Endothelial cell of umbilical vein (primary cell): ENCODE measurements at regions not wholly inside any gene's neighbourhood (a gene's known extent, or its start where the extent isn't known, plus 50 kb on each side); places are given as distances from the start of the nearest gene placed in this dataset.

ENCODE experiments used
- BruUV-seq: library from RNA; stranded (reverse); fragments of 400-500 nt; replicated peaks from 2 replicates; lab custom pipeline; 2021; lab: Mats Ljungman, UMichigan
- CTCF ChIA-PET: fragments of 300-600, 350-600 bp; sonication (Branson Sonifier 250); formaldehyde crosslinking; loops from one replicate; lab custom pipeline; 2021; ENCODE audit warnings: antibody characterized with exemption, inconsistent platforms; lab: Charles Lee
- POLR2A ChIA-PET: fragments of 300-600, 350-600 bp; sonication (Branson Sonifier 250); formaldehyde crosslinking; loops from one replicate; lab custom pipeline; 2021; ENCODE audit warnings: antibody characterized with exemption, inconsistent platforms; lab: Charles Lee
- DNase-seq: peaks from one replicate; pipeline ENCODE4 v3.0.0-alpha.2; 2011; ENCODE audit warnings: low read depth, low spot score
- FAIRE-seq: peaks from 2 replicates; lab custom pipeline; 2011; peaks lifted over from hg19 to GRCh38; lab: Jason Lieb, UNC
- H2AFZ ChIP-seq: 2 replicates; pipeline ENCODE4 v1.6.0; 2012; ENCODE audit warnings: low read depth, low read length, control low read depth, inconsistent platforms
- H3K27ac ChIP-seq: 2 replicates; pipeline ENCODE4 v1.5.1; 2011; ENCODE audit warnings: low read depth, mild to moderate bottlenecking, control low read depth, low read length, moderate library complexity; ENCODE audit not compliant: insufficient read depth
- H3K27me3 ChIP-seq, 2 experiments: 2 replicates each; pipeline versions ENCODE4 v1.6.0 to v1.6.1; 2011; ENCODE audit warnings: low read length in 2 of 2, mixed read lengths in 1 of 2; ENCODE audit not compliant: control insufficient read depth in 2 of 2, insufficient read depth in 2 of 2
- H3K36me3 ChIP-seq, 2 experiments: 2 replicates in 1 of 2; 3 replicates in 1 of 2; pipeline ENCODE4 v1.5.1; 2011; ENCODE audit warnings: low read length in 2 of 2, mild to moderate bottlenecking in 1 of 2, moderate library complexity in 1 of 2; ENCODE audit not compliant: control insufficient read depth in 2 of 2, insufficient read depth in 2 of 2; ENCODE audit errors: extremely low read depth in 1 of 2
- H3K4me1 ChIP-seq: 3 replicates; pipeline ENCODE4 v1.5.1; 2011; ENCODE audit warnings: mild to moderate bottlenecking, low read length; ENCODE audit not compliant: control insufficient read depth, insufficient read depth; ENCODE audit errors: extremely low read depth
- H3K4me2 ChIP-seq: 2 replicates; pipeline ENCODE4 v1.6.1; 2011; ENCODE audit warnings: low read length, control low read depth, mixed read lengths; ENCODE audit not compliant: insufficient read depth
- H3K4me3 ChIP-seq, 3 experiments: fragments of 200-600 bp in 1 of 3; sonication (generic), shearing (Covaris generic) in 1 of 3; replicated peaks in 1 of 3; 2 replicates each; pipeline ENCODE4 v1.5.1; 2011 to 2016; ENCODE audit warnings: control low read depth in 3 of 3, low read length in 3 of 3, mild to moderate bottlenecking in 2 of 3, inconsistent platforms in 1 of 3, low read depth in 1 of 3, moderate library complexity in 1 of 3; ENCODE audit not compliant: insufficient read depth in 1 of 3
- H3K79me2 ChIP-seq: 2 replicates; pipeline ENCODE4 v1.6.0; 2012; ENCODE audit warnings: low read length, inconsistent platforms; ENCODE audit not compliant: control insufficient read depth, insufficient read depth
- H3K9ac ChIP-seq: replicated peaks from 2 replicates; pipeline ENCODE3; 2011; ENCODE audit warnings: low read length, control low read depth; ENCODE audit not compliant: insufficient read depth; ENCODE audit errors: extremely low read depth
- H3K9me1 ChIP-seq: replicated peaks from 3 replicates; pipeline ENCODE4 v1.6.0; 2011; ENCODE audit warnings: mild to moderate bottlenecking, low read length; ENCODE audit not compliant: control insufficient read depth, insufficient read depth; ENCODE audit errors: extremely low read depth
- H3K9me3 ChIP-seq: replicated peaks from 2 replicates; pipeline ENCODE4 v1.5.1; 2012; ENCODE audit warnings: low read length, inconsistent platforms; ENCODE audit not compliant: control insufficient read depth, insufficient read depth
- H4K20me1 ChIP-seq: replicated peaks from 2 replicates; pipeline ENCODE3; 2011; ENCODE audit warnings: mild to moderate bottlenecking, low read length; ENCODE audit not compliant: control insufficient read depth, insufficient read depth; ENCODE audit errors: extremely low read depth
- CTCF ChIP-seq, 2 donors: IDR thresholded peaks; 1 replicate in 1 of 2; 2 replicates in 1 of 2; pipeline ENCODE4 v1.5.1; 2011; ENCODE audit warnings: low read length in 2 of 2, mild to moderate bottlenecking in 2 of 2, moderate library complexity in 2 of 2, control low read depth in 1 of 2, inconsistent platforms in 1 of 2, low read depth in 1 of 2; ENCODE audit not compliant: insufficient read depth in 1 of 2; ENCODE audit errors: extremely low read depth in 1 of 2
- EZH2 ChIP-seq: IDR thresholded peaks from 2 replicates; pipeline ENCODE4 v1.6.1; 2012; ENCODE audit warnings: borderline replicate concordance, low read depth, mild to moderate bottlenecking, moderate library complexity, low read length, inconsistent platforms; ENCODE audit not compliant: severe bottlenecking
- FOS ChIP-seq: IDR thresholded peaks from 2 replicates; pipeline ENCODE4 v1.6.1; 2011; ENCODE audit warnings: mild to moderate bottlenecking, low read length, moderate library complexity, borderline replicate concordance; ENCODE audit not compliant: insufficient read depth
- GATA2 ChIP-seq: IDR thresholded peaks from 2 replicates; pipeline ENCODE4 v1.7.0; 2011; ENCODE audit warnings: low read depth, mild to moderate bottlenecking, moderate library complexity, mixed read lengths, low read length; ENCODE audit not compliant: insufficient read length, insufficient read depth
- JUN ChIP-seq: IDR thresholded peaks from 2 replicates; pipeline ENCODE4 v1.6.1; 2011; ENCODE audit warnings: borderline replicate concordance, low read depth; ENCODE audit not compliant: insufficient read length, insufficient read depth
- MAX ChIP-seq: IDR thresholded peaks from 2 replicates; pipeline ENCODE4 v1.6.1; 2011; ENCODE audit not compliant: insufficient read depth, insufficient read length
- MYC ChIP-seq: IDR thresholded peaks from one replicate; pipeline ENCODE4 v1.6.1; 2011; ENCODE audit warnings: mild to moderate bottlenecking, low read depth, low read length
- POLR2A ChIP-seq: IDR thresholded peaks from 2 replicates; pipeline ENCODE4 v1.6.1; 2012; ENCODE audit warnings: low read depth, mild to moderate bottlenecking, control low read depth, low read length
- POLR2AphosphoS5 ChIP-seq: IDR thresholded peaks from 2 replicates; pipeline ENCODE4 v1.6.1; 2012; ENCODE audit warnings: low read depth, mild to moderate bottlenecking, control low read depth, low read length, moderate library complexity; ENCODE audit not compliant: insufficient read depth
- dilution Hi-C: fragments of 300-500 bp; cut with MboI; formaldehyde crosslinking; loops from one replicate; pipeline ENCODE4 v1.15.0; 2019; ENCODE audit warnings: low sequenced_read_pairs; ENCODE audit not compliant: extremely low pct_ligation_motif_present
- intact Hi-C: fragments of 100-400 bp; cut with micrococcal nuclease; formaldehyde crosslinking; loops from one replicate; pipeline ENCODE4 v1.10.0; 2022

- CTCF ChIA-PET, result no interaction called here
- Histone ChIP-seq H3K9ac (no peak overlapping the region), H3K36me3 (no peaks in the 10 kb centered on the region), H3K27me3 (no peaks in the 10 kb centered on the region), H3K27ac (no peak overlapping the region), H3K9me1 (no peaks in the 10 kb centered on the region), H3K4me2 (no peak overlapping the region), H4K20me1 (no peaks in the 10 kb centered on the region), H3K79me2 (no peaks in the 10 kb centered on the region), H3K9me3 (no peaks in the 10 kb centered on the region), H3K4me3 (no peak overlapping the region), H2AFZ (no peak overlapping the region), H3K4me1 (no peaks in the 10 kb centered on the region)
- FAIRE-seq, result no peak
- no peak for TF ChIP-seq CTCF (IDR thresholded peaks at IDR 0.05; ENCODE audit: extremely low read depth in 1 of 2, insufficient read depth in 1 of 2, low read depth in 1 of 2, low read length in 2 of 2)
- no peak for TF ChIP-seq GATA2
- TF ChIP-seq MYC, result no peak
- no peak for TF ChIP-seq POLR2A
- TF ChIP-seq FOS, result no peak
- TF ChIP-seq MAX, result no peak
- TF ChIP-seq EZH2, result no peak
- TF ChIP-seq JUN, result no peak
- TF ChIP-seq POLR2AphosphoS5, result no peak
- intact Hi-C loops, result no loop called here
- POLR2A ChIA-PET, result no interaction called here
- dilution Hi-C loops, result no loop called here
- no peak for DNase-seq
- BruUV-seq, result no TSS peak
Measured at GRCh38 chr5:52262844-52263243, 524.9 kb upstream of the ITGA1 start.
